Neural crest cell (in vitro differentiated cells): ENCODE measurements at regions not wholly inside any gene's neighbourhood (a gene's known extent, or its start where the extent isn't known, plus 50 kb on each side); places are given as distances from the start of the nearest gene placed in this dataset.

ENCODE experiments used
- DNase-seq: peaks from one replicate; pipeline ENCODE4 v3.0.0; 2021; ENCODE audit warnings: low read depth, mixed read lengths, low spot score
- H3K27ac Mint-ChIP-seq: one replicate; pipeline ENCODE4 v1.8.0; 2021; ENCODE audit warnings: mild to moderate bottlenecking, mixed read lengths; ENCODE audit not compliant: unreplicated experiment
- H3K27me3 Mint-ChIP-seq: 2 replicates; pipeline ENCODE4 v1.8.0; 2021; ENCODE audit warnings: low read depth, mild to moderate bottlenecking, mixed read lengths
- H3K36me3 Mint-ChIP-seq: 2 replicates; pipeline ENCODE4 v1.8.0; 2021; ENCODE audit warnings: low read depth, mild to moderate bottlenecking, mixed read lengths
- H3K4me1 Mint-ChIP-seq: 2 replicates; pipeline ENCODE4 v1.8.0; 2021; ENCODE audit warnings: mixed read lengths
- H3K4me3 Mint-ChIP-seq: one replicate; pipeline ENCODE4 v1.8.0; 2021; ENCODE audit warnings: mild to moderate bottlenecking, mixed read lengths
- H3K9me3 Mint-ChIP-seq: 2 replicates; pipeline ENCODE4 v1.8.0; 2021; ENCODE audit warnings: mixed read lengths
- CTCF ChIP-seq: fragments of 200-600 bp; sonication (generic); conservative IDR thresholded peaks from 2 replicates; pipeline ENCODE4 v1.5.0; 2021; ENCODE audit warnings: antibody characterized with exemption, mild to moderate bottlenecking

- Mint-ChIP-seq H3K27ac (no peak overlapping the region), H3K27me3 (peaks cover 3% of the 10 kb centered on the region), H3K9me3 (peaks cover 5% of the 10 kb centered on the region), H3K4me1 (no peaks in the 10 kb centered on the region), H3K36me3 (no peaks in the 10 kb centered on the region), H3K4me3 (no peak overlapping the region)
- DNase-seq, result no peak
- no peak for TF ChIP-seq CTCF
Observed at GRCh38 chr9:1427875-1428274, 377.7 kb downstream of the DMRT2 start.

- Mint-ChIP-seq H3K4me3 (no peak overlapping the region), H3K27me3 (peaks cover 3% of the 10 kb centered on the region), H3K36me3 (no peaks in the 10 kb centered on the region), H3K4me1 (no peaks in the 10 kb centered on the region), H3K27ac (no peak overlapping the region), H3K9me3 (peaks cover 4% of the 10 kb centered on the region)
- DNase-seq, result no peak
- TF ChIP-seq CTCF, result peak; percentile 61
Observed at GRCh38 chr9:1429297-1429696, 379.1 kb downstream of the DMRT2 start.

DNA sequence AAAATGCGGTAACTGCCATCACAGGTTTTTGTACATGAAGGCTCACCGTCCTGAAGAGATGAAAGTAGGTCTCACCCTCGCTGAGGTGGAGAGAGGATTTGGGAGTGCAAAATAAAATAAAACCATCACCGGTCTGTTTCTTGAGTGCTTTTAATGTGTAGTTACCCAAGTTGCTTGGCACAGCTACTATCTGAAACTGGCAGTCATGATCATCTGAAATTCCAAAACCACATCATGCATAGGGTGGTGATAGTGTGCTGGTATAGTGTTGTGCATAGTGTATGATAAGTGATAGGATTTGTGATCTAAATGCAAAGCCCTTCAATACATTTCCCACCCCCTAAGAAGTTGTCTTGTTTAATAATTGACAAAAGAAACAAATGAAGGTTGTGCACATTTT is 381.3 kb downstream of the DMRT2 start:
- H3K27me3 Mint-ChIP-seq, result peaks cover 3% of the 10 kb centered on the region
- no peak for TF ChIP-seq CTCF
- H3K4me1 Mint-ChIP-seq, result no peaks in the 10 kb centered on the region
- H3K27ac Mint-ChIP-seq, result no peak overlapping the region
- no peak overlapping the region for H3K4me3 Mint-ChIP-seq
- peaks cover 4% of the 10 kb centered on the region for H3K9me3 Mint-ChIP-seq
- no peak for DNase-seq
- H3K36me3 Mint-ChIP-seq, result no peaks in the 10 kb centered on the region

- H3K4me3 Mint-ChIP-seq, result no peak overlapping the region
- H3K4me1 Mint-ChIP-seq, result no peaks in the 10 kb centered on the region
- DNase-seq, result no peak
- H3K27me3 Mint-ChIP-seq, result peaks cover 3% of the 10 kb centered on the region
- H3K9me3 Mint-ChIP-seq, result peaks cover 5% of the 10 kb centered on the region
- H3K27ac Mint-ChIP-seq, result no peak overlapping the region
- peak; percentile 33 for TF ChIP-seq CTCF
- H3K36me3 Mint-ChIP-seq, result no peaks in the 10 kb centered on the region
Observed at GRCh38 chr9:1434052-1434767, 384.1 kb downstream of the DMRT2 start.

DNA sequence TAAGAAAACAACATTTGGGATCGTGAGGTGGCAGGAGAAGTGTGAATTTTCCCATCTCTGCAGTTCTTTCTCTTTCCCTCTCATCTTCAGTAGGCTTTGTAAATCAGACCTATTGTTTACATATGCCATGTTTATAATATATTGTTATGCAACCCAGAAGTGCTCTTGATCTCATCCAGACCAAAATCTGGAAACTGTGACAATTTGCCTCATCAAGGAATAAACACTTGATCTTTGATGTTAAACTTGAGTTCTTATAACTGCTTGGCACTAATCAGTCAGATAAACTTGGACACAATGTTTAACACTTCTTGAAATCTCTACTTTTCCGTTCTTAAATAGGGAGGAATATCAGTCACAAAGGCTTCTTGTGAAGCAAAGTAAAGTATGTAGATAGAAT is 384.7 kb downstream of the DMRT2 start:
- no peaks in the 10 kb centered on the region for H3K4me1 Mint-ChIP-seq
- DNase-seq, result no peak
- H3K36me3 Mint-ChIP-seq, result no peaks in the 10 kb centered on the region
- H3K27ac Mint-ChIP-seq, result no peak overlapping the region
- no peak overlapping the region for H3K4me3 Mint-ChIP-seq
- H3K9me3 Mint-ChIP-seq, result peaks cover 5% of the 10 kb centered on the region
- H3K27me3 Mint-ChIP-seq, result peaks cover 3% of the 10 kb centered on the region
- TF ChIP-seq CTCF, result no peak
